WTC11 (cell line): ENCODE measurements at regions not wholly inside any gene's neighbourhood (a gene's known extent, or its start where the extent isn't known, plus 50 kb on each side); places are given as distances from the start of the nearest gene placed in this dataset.

Experiments used
- ELF4 ChIP-seq: sonication (generic); formaldehyde crosslinking; IDR thresholded peaks from 2 replicates; pipeline ENCODE4 v1.8.1; 2022; ENCODE audit warnings: low read depth, mild to moderate bottlenecking, moderate library complexity, missing genetic modification reagents
- NFYB ChIP-seq: sonication (generic); formaldehyde crosslinking; conservative IDR thresholded peaks from 2 replicates; pipeline ENCODE4 v1.8.0; 2022; ENCODE audit warnings: low read depth, missing genetic modification reagents
- RELA ChIP-seq: sonication (generic); formaldehyde crosslinking; IDR thresholded peaks from 2 replicates; pipeline ENCODE4 v1.8.1; 2022; ENCODE audit warnings: missing genetic modification reagents, mild to moderate bottlenecking, borderline replicate concordance
- SMAD4 ChIP-seq: sonication (generic); formaldehyde crosslinking; IDR thresholded peaks from 2 replicates; pipeline ENCODE4 v1.8.0; 2022; ENCODE audit warnings: mild to moderate bottlenecking, missing genetic modification reagents
- TF ChIP-seq, protein P1 (sequence below): fragments of 200-600 bp; IDR thresholded peaks from 2 replicates; pipeline ENCODE4 v1.8.0; 2022; ENCODE audit warnings: antibody characterized with exemption
- TF ChIP-seq, protein P2 (sequence below): sonication (generic); formaldehyde crosslinking; IDR thresholded peaks from 2 replicates; pipeline ENCODE4 v1.8.1; 2023; ENCODE audit warnings: mild to moderate bottlenecking, missing genetic modification reagents, borderline replicate concordance
- TF ChIP-seq, protein P3 (sequence below): sonication (generic); formaldehyde crosslinking; IDR thresholded peaks from 2 replicates; pipeline ENCODE4 v1.8.1; 2023; ENCODE audit warnings: mild to moderate bottlenecking, missing genetic modification reagents, moderate library complexity

DNA sequence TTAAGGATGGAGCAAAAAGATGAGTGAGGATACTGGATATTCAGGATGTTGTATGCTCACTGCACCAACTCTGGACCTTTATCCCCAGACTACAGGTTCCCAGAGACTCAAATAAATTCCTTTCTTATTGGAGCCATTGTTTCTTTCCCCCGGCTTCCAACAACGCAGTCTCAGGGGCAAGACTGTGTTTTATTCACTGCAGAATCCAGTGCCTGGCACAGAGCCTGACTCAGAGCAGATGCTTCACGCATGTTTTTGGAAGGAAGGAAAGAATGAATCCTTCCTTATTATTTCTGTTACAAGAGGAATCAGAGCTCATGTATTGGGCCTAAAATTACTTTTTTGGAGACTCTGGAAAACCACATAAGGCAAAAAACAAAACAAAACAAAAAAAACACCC, 96.0 kb upstream of the VGLL4 start:
- TF ChIP-seq, protein P1, sequence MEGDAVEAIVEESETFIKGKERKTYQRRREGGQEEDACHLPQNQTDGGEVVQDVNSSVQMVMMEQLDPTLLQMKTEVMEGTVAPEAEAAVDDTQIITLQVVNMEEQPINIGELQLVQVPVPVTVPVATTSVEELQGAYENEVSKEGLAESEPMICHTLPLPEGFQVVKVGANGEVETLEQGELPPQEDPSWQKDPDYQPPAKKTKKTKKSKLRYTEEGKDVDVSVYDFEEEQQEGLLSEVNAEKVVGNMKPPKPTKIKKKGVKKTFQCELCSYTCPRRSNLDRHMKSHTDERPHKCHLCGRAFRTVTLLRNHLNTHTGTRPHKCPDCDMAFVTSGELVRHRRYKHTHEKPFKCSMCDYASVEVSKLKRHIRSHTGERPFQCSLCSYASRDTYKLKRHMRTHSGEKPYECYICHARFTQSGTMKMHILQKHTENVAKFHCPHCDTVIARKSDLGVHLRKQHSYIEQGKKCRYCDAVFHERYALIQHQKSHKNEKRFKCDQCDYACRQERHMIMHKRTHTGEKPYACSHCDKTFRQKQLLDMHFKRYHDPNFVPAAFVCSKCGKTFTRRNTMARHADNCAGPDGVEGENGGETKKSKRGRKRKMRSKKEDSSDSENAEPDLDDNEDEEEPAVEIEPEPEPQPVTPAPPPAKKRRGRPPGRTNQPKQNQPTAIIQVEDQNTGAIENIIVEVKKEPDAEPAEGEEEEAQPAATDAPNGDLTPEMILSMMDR: no peak
- no peak for TF ChIP-seq NFYB
- no peak for TF ChIP-seq RELA
- TF ChIP-seq ELF4 (CRISPR knock-in tag): no peak
- TF ChIP-seq SMAD4 (CRISPR knock-in tag): no peak
- TF ChIP-seq, protein P2, sequence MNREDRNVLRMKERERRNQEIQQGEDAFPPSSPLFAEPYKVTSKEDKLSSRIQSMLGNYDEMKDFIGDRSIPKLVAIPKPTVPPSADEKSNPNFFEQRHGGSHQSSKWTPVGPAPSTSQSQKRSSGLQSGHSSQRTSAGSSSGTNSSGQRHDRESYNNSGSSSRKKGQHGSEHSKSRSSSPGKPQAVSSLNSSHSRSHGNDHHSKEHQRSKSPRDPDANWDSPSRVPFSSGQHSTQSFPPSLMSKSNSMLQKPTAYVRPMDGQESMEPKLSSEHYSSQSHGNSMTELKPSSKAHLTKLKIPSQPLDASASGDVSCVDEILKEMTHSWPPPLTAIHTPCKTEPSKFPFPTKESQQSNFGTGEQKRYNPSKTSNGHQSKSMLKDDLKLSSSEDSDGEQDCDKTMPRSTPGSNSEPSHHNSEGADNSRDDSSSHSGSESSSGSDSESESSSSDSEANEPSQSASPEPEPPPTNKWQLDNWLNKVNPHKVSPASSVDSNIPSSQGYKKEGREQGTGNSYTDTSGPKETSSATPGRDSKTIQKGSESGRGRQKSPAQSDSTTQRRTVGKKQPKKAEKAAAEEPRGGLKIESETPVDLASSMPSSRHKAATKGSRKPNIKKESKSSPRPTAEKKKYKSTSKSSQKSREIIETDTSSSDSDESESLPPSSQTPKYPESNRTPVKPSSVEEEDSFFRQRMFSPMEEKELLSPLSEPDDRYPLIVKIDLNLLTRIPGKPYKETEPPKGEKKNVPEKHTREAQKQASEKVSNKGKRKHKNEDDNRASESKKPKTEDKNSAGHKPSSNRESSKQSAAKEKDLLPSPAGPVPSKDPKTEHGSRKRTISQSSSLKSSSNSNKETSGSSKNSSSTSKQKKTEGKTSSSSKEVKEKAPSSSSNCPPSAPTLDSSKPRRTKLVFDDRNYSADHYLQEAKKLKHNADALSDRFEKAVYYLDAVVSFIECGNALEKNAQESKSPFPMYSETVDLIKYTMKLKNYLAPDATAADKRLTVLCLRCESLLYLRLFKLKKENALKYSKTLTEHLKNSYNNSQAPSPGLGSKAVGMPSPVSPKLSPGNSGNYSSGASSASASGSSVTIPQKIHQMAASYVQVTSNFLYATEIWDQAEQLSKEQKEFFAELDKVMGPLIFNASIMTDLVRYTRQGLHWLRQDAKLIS (CRISPR knock-in tag): no peak
- TF ChIP-seq, protein P3, sequence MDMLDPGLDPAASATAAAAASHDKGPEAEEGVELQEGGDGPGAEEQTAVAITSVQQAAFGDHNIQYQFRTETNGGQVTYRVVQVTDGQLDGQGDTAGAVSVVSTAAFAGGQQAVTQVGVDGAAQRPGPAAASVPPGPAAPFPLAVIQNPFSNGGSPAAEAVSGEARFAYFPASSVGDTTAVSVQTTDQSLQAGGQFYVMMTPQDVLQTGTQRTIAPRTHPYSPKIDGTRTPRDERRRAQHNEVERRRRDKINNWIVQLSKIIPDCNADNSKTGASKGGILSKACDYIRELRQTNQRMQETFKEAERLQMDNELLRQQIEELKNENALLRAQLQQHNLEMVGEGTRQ (CRISPR knock-in tag): no peak
